ENCODE measurements at regions not wholly inside any gene's neighbourhood (a gene's known extent, or its start where the extent isn't known, plus 50 kb on each side); places are given as distances from the start of the nearest gene placed in this dataset.
"Not testable (repeated sequence)": the region's sequence is repeated elsewhere in the genome, so short reads cannot be mapped to it uniquely, and the experiment has no call there.

- no peak for DNase-seq (ENCODE audit: low spot score)
These were observed 181.9 kb downstream of the PSMG1 start for GRCh38 chr21:39001341-39001740.

GRCh38 chr21:39000496-39000895 is 182.8 kb downstream of the PSMG1 start:
- DNase-seq (ENCODE audit: low spot score): no peak

- peak; percentile 55 for DNase-seq (ENCODE audit: low spot score)
These were observed 184.1 kb downstream of the PSMG1 start for GRCh38 chr21:38999161-38999560.

- not testable (repeated sequence) for DNase-seq (ENCODE audit: low spot score)
These were observed 185.0 kb downstream of the PSMG1 start for GRCh38 chr21:38998281-38998680.

- peak; percentile 41 for DNase-seq (ENCODE audit: low spot score)
These were observed 185.4 kb downstream of the PSMG1 start for GRCh38 chr21:38997843-38998175.

- no peak for DNase-seq (ENCODE audit: low spot score)
These were observed 186.0 kb downstream of the PSMG1 start for GRCh38 chr21:38997051-38997842.

- DNase-seq (ENCODE audit: low spot score): no peak
These were observed 186.9 kb downstream of the PSMG1 start for GRCh38 chr21:38996355-38996754.

GRCh38 chr21:38995731-38996130 is 187.5 kb downstream of the PSMG1 start:
- DNase-seq (ENCODE audit: low spot score): no peak

- no peak for DNase-seq (ENCODE audit: low spot score)
These were observed 188.1 kb downstream of the PSMG1 start for GRCh38 chr21:38995071-38995669.

GRCh38 chr21:38994042-38994441 is 188.3 kb downstream of the ETS2 start:
- DNase-seq (ENCODE audit: low spot score): no peak

GRCh38 chr21:38993561-38993960 is 187.8 kb downstream of the ETS2 start:
- no peak for DNase-seq (ENCODE audit: low spot score)

- no peak for DNase-seq (ENCODE audit: low spot score)
These were observed 187.0 kb downstream of the ETS2 start for GRCh38 chr21:38992737-38993136.

GRCh38 chr21:38990424-38990794 is 184.7 kb downstream of the ETS2 start:
- DNase-seq (ENCODE audit: low spot score): no peak

GRCh38 chr21:38989745-38990423 is 184.2 kb downstream of the ETS2 start:
- DNase-seq (ENCODE audit: low spot score): no peak

- no peak for DNase-seq (ENCODE audit: low spot score)
These were observed 183.6 kb downstream of the ETS2 start for GRCh38 chr21:38989379-38989744.

GRCh38 chr21:38988509-38989378 is 183.0 kb downstream of the ETS2 start:
- DNase-seq (ENCODE audit: low spot score): no peak

GRCh38 chr21:38987633-38988508 is 182.1 kb downstream of the ETS2 start:
- no peak for DNase-seq (ENCODE audit: low spot score)

GRCh38 chr21:38986806-38987632 is 181.3 kb downstream of the ETS2 start:
- no peak for DNase-seq (ENCODE audit: low spot score)

GRCh38 chr21:38986406-38986805 is 180.7 kb downstream of the ETS2 start:
- DNase-seq (ENCODE audit: low spot score): no peak

- no peak for DNase-seq (ENCODE audit: low spot score)
These were observed 180.0 kb downstream of the ETS2 start for GRCh38 chr21:38985568-38986378.
